Thymus (tissue), 11 donors: ENCODE measurements at regions not wholly inside any gene's neighbourhood (a gene's known extent, or its start where the extent isn't known, plus 50 kb on each side); places are given as distances from the start of the nearest gene placed in this dataset.

ENCODE experiments used
- DNase-seq, 9 donors: peaks; one replicate each; pipeline ENCODE4 v3.0.0-alpha.2; 2013; ENCODE audit warnings: low spot score in 9 of 9, low read depth in 6 of 9, missing footprints in 1 of 9
- H3K27ac ChIP-seq, 2 donors: one replicate each; pipeline ENCODE4 v1.5.1; 2013; ENCODE audit warnings: control low read depth in 1 of 2, low read depth in 1 of 2, low read length in 1 of 2, mild to moderate bottlenecking in 1 of 2, moderate library complexity in 1 of 2
- H3K27me3 ChIP-seq, 2 donors: one replicate each; pipeline ENCODE4 v1.5.1; 2013; ENCODE audit warnings: low read length in 1 of 2; ENCODE audit not compliant: control insufficient read depth in 2 of 2, insufficient read depth in 1 of 2
- H3K36me3 ChIP-seq, 2 donors: one replicate each; pipeline ENCODE4 v1.5.1; 2013; ENCODE audit warnings: low read length in 1 of 2, mild to moderate bottlenecking in 1 of 2, moderate library complexity in 1 of 2; ENCODE audit not compliant: control insufficient read depth in 2 of 2, insufficient read depth in 2 of 2
- H3K4me1 ChIP-seq, 2 donors: one replicate each; pipeline ENCODE4 v1.5.1; 2013; ENCODE audit warnings: low read length in 2 of 2; ENCODE audit not compliant: control insufficient read depth in 2 of 2, insufficient read depth in 2 of 2
- H3K4me3 ChIP-seq, 2 donors: one replicate each; pipeline ENCODE4 v1.5.1; 2013; ENCODE audit warnings: low read length in 2 of 2, control low read depth in 1 of 2, mild to moderate bottlenecking in 1 of 2
- H3K9me3 ChIP-seq, 2 donors: one replicate each; pipeline ENCODE4 v1.5.1; 2013; ENCODE audit warnings: low read length in 1 of 2, mild to moderate bottlenecking in 1 of 2; ENCODE audit not compliant: control insufficient read depth in 2 of 2, insufficient read depth in 1 of 2
- WGBS: extraction: QIAGEN DNeasy Blood & Tissue Kit; methylation state at CpG from one replicate; pipeline ENCODE4 v1.1.7; 2013; 5-methylcytosine and 5-hydroxymethylcytosine counted together
- donor health status: healthy.

DNA sequence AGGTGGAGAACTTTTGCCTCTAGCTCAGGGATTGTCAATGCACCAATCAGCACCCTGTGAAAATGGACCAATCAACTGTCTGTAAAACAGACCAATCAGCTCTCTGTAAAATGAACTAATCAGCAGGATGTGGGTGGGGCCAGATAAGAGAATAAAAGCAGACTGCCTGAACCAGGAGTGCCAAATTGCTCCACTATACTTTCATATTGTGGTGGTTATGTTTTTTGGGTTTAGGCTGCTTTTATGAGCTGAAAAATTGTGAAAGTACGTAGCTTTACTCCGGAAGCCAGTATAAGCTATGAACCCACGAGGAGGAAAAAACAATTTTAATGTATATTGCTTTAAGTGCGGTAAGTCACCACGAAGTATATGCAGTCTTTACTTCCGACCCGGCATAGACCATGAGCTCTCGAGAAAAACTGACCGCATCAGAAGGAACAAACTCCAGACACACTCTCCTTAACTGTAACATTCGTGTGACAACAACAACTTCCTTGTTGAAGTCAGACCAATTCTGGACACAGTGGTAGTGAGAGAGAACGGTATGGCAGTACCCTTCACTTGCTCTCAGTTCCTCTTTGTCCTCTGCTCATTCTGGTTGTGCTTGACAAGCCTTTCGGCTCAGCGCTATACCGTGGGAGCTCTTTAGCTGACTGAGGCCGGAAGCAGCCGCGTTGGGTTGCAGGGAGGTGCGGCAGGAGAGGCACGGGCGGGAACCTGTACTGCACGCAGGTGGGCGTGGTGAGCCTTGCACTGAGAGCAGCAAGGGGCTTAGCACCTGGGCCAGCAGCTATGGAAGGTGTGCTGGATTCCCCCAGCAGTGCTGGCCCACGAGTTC is 81.9 kb upstream of the E2F3 start:
- H3K4me1 ChIP-seq = peaks cover 0 to 6% of the 10 kb centered on the region in 2 donors
- DNase-seq = peak in 8 of 9 donors; percentile 20 to 87 (median 52)
- H3K27me3 ChIP-seq = no peaks in the 10 kb centered on the region
- H3K27ac ChIP-seq = peak overlapping the region; percentile 80 to 88
- WGBS = 57% methylated on average over 23 of the region's 23 CpGs
- H3K4me3 ChIP-seq = peak overlapping the region; percentile 20 to 30
- peaks cover 2 to 21% of the 10 kb centered on the region in 2 donors for H3K9me3 ChIP-seq
- no peaks in the 10 kb centered on the region for H3K36me3 ChIP-seq

GRCh38 chr6:20325641-20326421 is 75.8 kb upstream of the E2F3 start:
- 85% methylated on average over 6 of the region's 6 CpGs for WGBS
- no peak for DNase-seq
- peaks cover 2 to 4% of the 10 kb centered on the region in 2 donors for H3K9me3 ChIP-seq
- no peak overlapping the region for H3K4me3 ChIP-seq
- no peak overlapping the region for H3K27ac ChIP-seq
- no peaks in the 10 kb centered on the region for H3K4me1 ChIP-seq
- H3K36me3 ChIP-seq = no peaks in the 10 kb centered on the region
- no peaks in the 10 kb centered on the region for H3K27me3 ChIP-seq

GRCh38 chr6:20326422-20326728 is 75.3 kb upstream of the E2F3 start:
- no peaks in the 10 kb centered on the region for H3K4me1 ChIP-seq
- peaks cover 0 to 2% of the 10 kb centered on the region in 2 donors for H3K9me3 ChIP-seq
- no peaks in the 10 kb centered on the region for H3K36me3 ChIP-seq
- no peak overlapping the region for H3K27ac ChIP-seq
- DNase-seq = no peak
- no peak overlapping the region for H3K4me3 ChIP-seq
- 98% methylated on average over 1 of the region's 1 CpG for WGBS
- no peaks in the 10 kb centered on the region for H3K27me3 ChIP-seq

- WGBS = 97% methylated on average over 7 of the region's 7 CpGs
- no peaks in the 10 kb centered on the region for H3K36me3 ChIP-seq
Measured at GRCh38 chr6:20327141-20327540, 74.5 kb upstream of the E2F3 start.

GRCh38 chr6:20328266-20328923 is 73.3 kb upstream of the E2F3 start:
- 98% methylated on average over 5 of the region's 5 CpGs for WGBS
- no peak overlapping the region for H3K4me3 ChIP-seq
- no peak overlapping the region for H3K27ac ChIP-seq

More at GRCh38 chr6:20327141-20327540, 74.5 kb upstream of the E2F3 start:
- Histone ChIP-seq H3K4me3 (no peak overlapping the region), H3K27me3 (no peaks in the 10 kb centered on the region), H3K27ac (no peak overlapping the region), H3K9me3 (peaks cover 0 to 2% of the 10 kb centered on the region in 2 donors), H3K4me1 (no peaks in the 10 kb centered on the region)
- DNase-seq = no peak

GRCh38 chr6:20328924-20329300 is 72.8 kb upstream of the E2F3 start:
- DNase-seq = no peak
- Histone ChIP-seq H3K4me3 (no peak overlapping the region), H3K27me3 (no peaks in the 10 kb centered on the region), H3K27ac (no peak overlapping the region), H3K4me1 (no peaks in the 10 kb centered on the region), H3K9me3 (no peaks in the 10 kb centered on the region), H3K36me3 (no peaks in the 10 kb centered on the region)
- 76% methylated on average over 3 of the region's 3 CpGs for WGBS

More at GRCh38 chr6:20328266-20328923, 73.3 kb upstream of the E2F3 start:
- no peak for DNase-seq
- no peaks in the 10 kb centered on the region for H3K36me3 ChIP-seq
- no peaks in the 10 kb centered on the region for H3K4me1 ChIP-seq
- no peaks in the 10 kb centered on the region for H3K9me3 ChIP-seq
- H3K27me3 ChIP-seq = no peaks in the 10 kb centered on the region

DNA sequence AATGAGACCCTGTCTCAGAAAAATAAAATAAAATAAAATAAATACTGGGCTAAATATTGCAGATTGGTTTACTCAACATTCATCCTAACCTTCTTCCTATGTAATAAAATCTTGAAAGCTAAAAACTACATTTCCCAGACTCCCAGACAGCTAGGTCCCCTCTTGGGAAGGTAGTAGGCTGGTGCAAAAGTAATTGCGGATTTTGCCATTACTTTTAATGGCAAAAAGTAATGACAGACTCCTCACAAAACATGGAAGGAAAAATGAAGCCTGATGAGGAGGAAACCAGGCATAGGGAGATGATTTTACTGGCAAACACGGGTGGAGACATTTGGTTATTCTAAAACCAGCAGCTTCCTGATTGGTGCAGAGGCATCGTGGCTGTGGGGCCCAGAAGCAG is 70.6 kb upstream of the E2F3 start:
- Histone ChIP-seq H3K27me3 (no peaks in the 10 kb centered on the region), H3K4me1 (no peaks in the 10 kb centered on the region), H3K27ac (no peak overlapping the region), H3K36me3 (no peaks in the 10 kb centered on the region), H3K4me3 (no peak overlapping the region), H3K9me3 (no peaks in the 10 kb centered on the region)
- WGBS = 54% methylated on average over 3 of the region's 3 CpGs
- no peak for DNase-seq

GRCh38 chr6:20331625-20332024 is 70.1 kb upstream of the E2F3 start:
- no peak for DNase-seq
- Histone ChIP-seq H3K4me3 (no peak overlapping the region), H3K9me3 (no peaks in the 10 kb centered on the region), H3K27me3 (no peaks in the 10 kb centered on the region), H3K4me1 (no peaks in the 10 kb centered on the region), H3K27ac (no peak overlapping the region), H3K36me3 (no peaks in the 10 kb centered on the region)
- WGBS = 98% methylated on average over 5 of the region's 5 CpGs

- Histone ChIP-seq H3K4me3 (no peak overlapping the region), H3K9me3 (no peaks in the 10 kb centered on the region), H3K36me3 (no peaks in the 10 kb centered on the region), H3K27me3 (no peaks in the 10 kb centered on the region), H3K4me1 (no peaks in the 10 kb centered on the region), H3K27ac (no peak overlapping the region)
- WGBS = 98% methylated on average over 1 of the region's 1 CpG
- no peak for DNase-seq
Measured at GRCh38 chr6:20332441-20333006, 69.2 kb upstream of the E2F3 start.
